HS-5 (cell line): ENCODE measurements at regions not wholly inside any gene's neighbourhood (a gene's known extent, or its start where the extent isn't known, plus 50 kb on each side); places are given as distances from the start of the nearest gene placed in this dataset.
"Not testable (repeated sequence)": the region's sequence is repeated elsewhere in the genome, so short reads cannot be mapped to it uniquely, and the experiment has no call there.

ENCODE experiments used
- DNase-seq: peaks from one replicate; pipeline ENCODE4 v3.0.0-alpha.2; 2012; ENCODE audit warnings: low read depth

DNA sequence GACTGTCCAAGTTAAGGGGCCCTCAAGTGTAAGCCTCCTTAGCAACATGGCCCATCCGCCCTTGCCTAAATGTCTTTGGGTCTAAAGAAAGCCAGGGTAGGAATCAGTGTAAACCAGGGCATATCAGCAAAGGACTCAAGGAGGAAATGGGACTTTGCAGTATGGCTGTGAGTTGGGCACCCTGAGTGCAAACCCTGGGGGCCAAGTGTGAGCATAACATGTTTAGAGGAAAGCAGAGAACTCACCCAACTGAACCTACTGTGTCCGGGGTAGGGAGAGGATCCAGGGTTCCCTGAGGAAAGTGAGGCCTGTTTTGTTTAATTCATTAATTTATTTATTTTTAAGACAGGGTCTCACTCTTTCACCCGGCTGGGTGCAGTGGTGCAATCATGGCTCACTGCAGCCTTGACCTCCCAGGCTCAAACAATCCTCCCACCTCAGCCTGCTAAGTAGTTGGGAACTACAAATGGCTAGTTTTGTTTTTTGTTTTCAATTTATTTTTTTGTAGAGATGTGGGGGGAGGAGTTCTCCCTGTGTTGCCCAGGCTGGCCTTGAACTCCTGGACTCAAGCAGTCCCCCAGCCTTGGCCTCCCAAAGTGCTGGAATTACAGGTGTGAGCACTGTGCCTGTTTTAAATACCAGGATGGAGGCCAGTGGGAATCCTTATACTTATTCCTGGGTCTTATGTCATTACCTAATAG, 51.0 kb upstream of the ACTR3 start:
- DNase-seq, result no peak

DNA sequence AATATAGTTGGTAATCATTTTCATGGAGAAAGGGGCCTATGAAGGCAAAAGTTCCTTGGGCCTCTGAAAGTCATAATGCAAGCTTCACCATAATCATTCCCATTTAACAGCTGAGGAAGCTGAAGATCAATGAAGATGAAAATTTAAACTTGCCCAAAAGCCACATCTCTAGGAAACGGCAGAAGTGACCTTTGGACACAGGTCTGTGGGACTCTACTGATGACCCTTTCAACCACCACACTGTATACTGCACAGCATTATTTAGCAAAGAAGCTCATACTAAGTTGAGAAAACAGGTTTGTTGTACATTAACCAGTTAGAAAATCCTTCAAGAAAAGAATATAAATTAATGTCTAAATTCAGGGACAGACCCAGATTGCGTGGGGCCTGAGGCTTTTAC, 51.6 kb upstream of the ACTR3 start:
- DNase-seq, result no peak

DNA sequence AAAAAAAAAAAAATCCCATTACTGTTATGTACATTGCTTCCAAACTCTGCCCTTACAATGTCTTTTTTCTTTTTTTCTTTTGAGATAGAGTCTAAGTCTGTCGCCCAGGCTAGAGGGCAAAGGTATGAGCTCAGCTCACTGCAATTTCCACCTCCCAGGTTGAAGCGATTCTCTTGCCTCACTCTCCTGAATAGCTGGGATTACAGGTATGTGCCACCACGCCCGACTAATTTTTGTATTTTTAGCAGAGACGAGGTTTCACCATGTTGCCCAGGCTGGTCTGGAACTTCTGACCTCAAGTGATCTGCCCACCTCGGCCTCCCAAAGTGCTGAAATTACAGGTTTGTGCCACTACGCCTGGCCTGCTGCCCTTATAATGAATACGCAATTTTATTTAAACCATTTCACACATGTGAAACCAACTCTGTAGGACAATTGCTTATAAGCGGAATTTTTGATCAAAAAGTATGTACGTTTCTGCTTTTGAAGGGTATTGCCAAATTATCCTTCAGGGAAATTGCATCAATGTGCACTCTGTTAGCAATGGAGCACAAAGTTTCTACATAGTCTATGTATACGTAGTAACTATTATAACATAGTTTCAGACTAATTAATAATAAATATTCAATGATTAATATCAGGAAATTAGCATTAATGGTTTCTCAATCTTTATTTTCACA, 55.7 kb upstream of the ACTR3 start:
- no peak for DNase-seq

DNA sequence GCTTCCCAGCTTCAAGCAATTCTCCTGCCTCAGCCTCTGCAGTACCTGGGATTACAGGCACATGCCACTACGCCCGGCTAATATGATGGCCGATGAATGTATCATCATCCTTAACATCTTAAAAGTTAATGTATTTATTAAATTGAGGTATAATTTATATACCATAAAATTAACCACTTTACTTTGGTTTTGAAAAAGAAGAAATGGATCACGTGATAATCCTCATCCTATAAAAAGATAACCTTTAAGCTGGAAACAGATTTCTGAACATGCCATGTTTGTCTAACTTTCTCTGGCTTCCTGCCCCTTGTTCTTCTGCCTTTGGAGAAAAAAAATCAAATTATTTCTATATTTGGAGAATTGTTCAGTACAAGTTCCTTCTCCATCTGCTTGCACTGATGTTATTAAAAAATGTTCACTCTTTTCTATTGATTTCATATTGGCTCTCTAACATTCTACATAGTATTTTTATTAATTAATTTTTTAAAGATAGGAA, 57.0 kb upstream of the ACTR3 start:
- DNase-seq, result no peak

DNA sequence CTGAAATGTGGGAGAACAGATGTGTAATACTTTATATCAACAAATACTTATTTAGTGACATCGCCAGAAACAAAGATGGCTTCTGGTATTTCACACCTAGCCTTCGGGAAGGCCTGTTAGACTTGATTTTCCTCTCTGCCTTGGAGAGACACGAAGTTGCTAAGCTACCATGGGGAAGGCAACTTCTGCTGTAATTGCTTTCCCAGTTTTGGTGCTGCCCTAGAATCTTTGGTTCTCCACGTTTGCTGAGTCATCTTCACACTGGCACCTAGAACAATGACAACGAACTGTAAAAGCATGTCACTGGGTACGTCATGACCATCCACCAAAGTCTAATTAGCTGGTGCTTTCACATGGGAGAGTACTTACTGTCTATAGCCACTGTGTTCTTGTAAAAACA, 58.7 kb upstream of the ACTR3 start:
- no peak for DNase-seq

DNA sequence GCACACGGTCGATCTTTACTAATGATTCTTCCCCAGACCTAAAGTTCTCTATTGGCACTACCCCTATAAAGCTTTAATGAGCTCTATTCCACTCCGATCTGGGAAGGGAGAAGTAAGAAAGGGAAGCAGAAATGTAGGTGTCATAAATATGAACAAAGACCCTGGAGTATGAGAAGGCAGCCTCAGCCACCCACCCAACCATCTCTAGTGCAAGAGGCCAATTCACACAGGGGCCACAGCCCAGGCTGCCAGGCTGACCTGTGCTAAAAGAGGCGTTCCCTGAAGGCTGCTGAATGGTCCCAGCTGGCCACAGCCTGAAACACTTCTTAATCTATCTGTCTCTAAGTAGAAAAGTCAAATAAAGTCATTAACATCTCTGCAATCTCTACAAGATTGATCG, 60.1 kb upstream of the ACTR3 start:
- DNase-seq, result no peak

DNA sequence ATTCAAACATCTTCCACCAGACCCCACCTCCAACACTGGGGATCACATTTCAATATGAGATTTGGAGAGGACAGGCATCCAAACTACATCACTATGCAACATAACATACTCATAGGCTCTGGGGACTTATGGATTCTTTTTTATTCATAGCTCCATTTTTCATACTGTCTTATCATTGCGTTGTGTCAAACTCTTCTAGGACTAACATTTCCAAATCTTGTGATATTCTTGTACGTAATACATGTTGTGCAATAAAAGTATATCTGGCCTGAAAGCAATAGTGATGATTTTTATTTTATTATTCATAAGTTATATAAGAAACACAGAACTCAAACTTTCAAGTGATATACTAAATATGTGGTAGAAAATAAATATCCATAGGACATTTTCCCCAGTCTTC, 60.6 kb upstream of the ACTR3 start:
- DNase-seq, result no peak

DNA sequence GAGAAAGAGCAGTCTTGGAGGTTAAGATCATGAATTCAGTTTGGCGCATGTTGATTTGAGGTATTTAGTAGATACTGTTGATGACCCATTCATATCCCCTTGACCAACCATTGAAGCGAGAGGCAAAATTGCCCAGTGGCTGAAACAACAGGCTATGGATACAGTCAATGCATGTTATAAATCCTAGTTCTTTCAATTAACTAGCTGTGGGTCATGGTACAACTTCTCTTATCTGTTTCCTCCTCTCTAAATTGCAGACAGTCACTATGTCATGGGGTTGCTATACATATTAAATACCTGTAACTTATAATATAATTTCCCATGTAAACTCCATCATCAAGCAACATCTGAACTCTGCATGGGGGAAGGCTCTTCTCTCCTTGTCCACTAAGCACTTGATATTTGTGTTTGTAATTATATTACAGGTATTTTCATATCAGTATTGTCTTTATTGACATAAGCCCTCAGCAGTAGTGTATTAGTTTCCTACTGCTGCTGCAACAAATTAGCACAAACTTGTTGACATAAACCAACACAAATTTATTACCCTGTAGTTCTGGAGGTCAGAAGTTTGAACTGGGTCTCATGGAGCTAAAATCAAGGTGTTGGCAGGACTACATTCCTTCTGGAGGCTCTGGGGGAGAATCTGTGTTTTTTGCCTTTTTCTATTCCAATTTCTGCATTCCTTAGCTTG, 61.7 kb upstream of the ACTR3 start:
- no peak for DNase-seq

DNA sequence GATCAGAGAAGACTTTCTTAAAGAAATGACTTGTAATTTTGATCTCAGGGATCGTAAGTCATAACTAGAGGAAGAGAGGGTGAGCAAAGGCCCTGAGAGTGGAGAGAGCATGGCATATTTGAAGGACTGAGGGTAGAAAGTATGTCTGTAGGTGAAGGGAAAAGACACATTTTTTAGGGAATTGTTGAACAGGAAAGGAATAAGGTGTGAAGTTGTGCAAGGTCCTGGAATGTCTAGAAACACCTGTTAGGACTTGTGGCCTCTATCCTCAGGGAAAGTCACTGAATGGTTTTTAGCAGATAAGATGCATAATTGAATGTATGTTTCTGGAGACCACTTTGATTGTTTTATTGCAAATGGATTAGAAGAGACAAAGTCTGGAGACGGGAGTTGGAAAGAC, 62.5 kb upstream of the ACTR3 start:
- no peak for DNase-seq

DNA sequence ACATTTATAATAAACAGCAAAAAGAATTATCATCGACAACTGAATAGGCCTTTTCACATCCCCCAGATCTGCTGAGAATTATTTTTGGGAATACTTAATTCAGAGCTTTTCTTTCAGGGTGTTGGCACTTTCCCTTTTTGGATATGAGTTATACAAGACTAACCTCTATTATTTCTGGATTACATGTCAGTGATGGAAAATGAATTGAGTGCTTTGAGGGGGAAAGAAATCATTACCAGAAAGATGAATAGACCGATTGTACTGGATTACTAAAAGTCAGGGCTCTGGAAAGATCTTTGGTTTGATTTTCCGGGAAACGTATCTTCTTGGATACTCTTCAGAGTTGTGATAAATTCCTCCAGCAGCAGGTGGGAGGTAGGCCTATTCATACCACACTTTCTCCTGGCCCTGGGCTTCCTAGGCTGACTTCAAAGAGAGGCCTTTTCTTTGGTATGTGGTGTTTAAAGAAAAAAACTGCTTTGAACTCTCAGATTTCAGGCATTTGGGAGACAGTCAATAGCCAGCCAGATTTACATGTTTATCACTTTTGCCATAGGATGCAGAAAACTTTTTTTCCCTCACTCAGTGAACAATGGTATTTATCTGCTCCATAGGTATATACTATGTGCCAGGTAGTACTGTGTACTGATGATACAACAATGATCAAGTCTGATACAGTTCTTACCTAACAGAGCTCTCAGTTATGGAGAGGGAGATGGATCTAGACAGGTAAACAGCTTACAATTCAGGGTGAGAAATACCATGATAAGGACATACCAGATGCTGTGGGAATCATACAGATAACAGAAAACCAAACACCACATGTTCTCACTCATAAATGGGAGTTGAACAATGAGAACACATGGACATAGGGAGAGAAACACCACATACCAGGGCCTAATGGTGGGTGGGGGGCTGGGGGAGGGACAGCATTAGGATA, 63.3 kb upstream of the ACTR3 start:
- DNase-seq, result no peak

DNA sequence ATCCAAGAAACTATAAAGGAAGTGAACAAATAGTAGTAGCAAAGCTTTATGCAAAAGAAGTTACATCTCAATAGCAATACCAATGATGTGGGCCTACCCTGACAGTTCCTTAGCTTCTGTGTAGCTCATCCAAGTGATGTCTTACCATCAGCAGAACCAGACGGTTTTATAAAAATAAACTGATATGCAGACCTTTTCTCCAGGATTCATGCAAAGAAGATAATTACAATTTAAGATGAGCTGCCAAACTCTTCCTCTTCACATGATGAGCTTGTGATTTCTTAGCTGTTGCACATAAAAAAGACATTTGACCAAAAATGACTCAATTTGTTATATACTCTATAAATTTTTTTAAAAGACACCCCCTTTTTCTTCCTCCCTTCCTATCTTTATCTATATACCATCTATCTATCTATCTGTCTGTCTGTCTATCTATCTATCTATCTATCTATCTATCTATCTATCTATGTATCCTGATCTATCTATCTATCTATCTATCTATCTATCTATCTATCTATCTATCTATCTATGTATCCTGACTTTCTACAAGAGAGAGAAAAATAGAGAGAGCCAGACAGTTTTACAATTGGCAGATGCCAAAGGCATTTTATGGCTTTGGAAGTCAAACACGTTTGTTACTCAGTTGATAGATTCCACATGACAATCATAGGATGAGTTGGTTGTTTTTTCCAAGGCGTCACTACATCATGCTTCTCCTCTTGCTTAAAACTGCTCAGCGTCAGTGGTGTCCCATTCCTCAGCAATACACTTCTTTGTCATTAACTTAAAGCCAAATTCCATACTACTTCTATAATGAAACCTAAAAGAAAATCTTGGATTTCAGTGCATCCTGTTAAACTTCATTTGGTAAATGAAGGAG, 65.9 kb upstream of the ACTR3 start:
- no peak for DNase-seq

DNA sequence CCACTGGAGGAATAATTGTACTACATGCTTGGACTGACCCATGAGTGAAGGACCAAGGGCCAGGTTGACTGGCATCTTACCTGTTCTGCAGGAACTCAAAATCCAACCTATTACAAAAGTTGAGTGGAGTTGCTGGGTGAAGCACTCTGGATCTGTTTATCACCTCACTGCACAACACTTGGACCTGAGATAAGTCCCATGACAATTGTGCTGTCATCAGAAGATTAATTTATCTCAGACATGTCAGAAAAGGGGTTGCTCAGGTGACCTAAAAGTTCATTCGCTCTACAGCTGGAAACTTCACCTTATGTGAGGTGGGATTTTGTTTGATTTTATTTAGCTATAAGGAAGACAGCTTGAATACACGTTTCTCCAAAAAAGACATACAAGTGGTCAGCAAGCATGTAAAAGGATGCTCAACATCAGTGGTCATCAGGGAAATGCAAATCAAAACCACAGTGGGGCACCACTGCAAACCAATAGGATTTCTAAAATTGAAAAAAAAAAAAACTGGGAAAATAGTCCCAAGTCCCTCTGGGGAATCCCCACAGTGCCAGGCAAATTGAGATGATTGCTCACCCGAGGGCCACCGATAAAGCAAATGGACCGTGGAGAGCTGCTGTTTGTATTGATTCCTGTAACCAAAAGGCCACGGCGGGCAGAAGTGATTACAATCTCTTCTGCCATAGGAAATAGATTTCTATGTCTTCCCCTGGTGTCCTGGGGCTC, 65.8 kb upstream of the SLC35F5 start:
- no peak for DNase-seq

DNA sequence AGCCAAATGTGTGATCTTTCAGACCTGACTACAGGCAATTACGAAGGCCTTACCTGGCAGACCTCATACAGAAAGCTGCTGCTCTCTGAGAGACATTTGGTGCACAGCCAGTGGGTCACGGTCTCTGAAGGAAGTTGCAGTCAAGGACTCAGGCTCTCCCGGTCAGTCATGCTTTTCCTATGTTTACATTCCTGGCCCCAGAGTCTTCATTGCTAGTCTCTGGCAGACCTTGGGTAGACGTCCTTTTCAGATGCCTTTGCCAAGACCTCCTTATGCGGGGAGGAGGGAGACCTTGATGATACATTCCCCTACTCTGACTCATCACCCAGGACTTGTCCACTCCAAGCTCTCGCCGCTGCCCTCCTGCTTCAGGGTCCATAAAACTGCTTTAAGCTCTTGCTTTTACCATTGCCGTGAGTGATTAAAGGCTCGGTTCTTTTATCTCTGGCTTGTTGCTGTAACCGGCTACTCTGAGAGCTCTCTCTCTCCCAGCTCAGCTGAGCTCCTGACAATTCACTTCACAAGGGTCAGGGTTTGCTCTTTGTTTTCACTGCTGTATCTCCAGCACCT, 62.0 kb upstream of the SLC35F5 start:
- peak; percentile 97 for DNase-seq

DNA sequence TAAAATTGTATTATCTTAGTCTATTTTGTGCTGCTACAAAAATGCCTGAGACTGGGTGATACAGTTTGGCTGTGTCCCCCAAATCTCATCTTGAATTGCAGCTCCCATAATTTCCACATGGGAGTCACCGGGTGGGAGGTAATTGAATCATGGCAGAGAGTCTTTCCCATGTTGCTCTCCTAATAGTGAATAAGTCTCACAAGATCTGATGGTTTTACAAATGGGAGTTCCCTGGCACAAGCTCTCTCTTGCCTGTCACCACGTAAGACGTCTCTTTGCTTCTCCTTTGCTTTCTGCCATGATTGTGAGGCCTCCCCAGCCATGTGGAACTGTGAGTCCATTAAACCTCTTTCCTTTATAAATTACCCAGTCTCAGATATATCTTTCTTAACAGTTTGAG, 57.0 kb upstream of the SLC35F5 start:
- not testable (repeated sequence) for DNase-seq

DNA sequence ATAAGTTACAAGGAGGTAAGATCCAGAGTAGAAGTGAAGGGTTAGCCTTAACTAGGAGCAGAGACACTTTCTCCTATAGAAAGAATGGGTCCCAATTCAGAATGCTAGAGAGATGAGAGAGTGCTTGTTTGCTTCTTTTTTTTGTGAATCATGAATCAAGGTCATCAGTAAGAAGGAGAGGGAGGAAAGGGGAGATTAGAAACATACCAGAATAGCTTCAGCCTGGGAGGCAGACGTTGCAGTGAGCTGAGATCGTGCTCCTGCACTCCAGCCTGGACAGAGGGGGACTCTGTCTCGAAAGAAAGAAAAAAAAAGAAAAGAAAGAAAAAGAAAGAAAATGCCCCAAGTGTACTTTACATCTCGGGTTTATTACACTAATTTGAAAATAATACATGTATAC, 55.8 kb upstream of the SLC35F5 start:
- DNase-seq, result no peak

DNA sequence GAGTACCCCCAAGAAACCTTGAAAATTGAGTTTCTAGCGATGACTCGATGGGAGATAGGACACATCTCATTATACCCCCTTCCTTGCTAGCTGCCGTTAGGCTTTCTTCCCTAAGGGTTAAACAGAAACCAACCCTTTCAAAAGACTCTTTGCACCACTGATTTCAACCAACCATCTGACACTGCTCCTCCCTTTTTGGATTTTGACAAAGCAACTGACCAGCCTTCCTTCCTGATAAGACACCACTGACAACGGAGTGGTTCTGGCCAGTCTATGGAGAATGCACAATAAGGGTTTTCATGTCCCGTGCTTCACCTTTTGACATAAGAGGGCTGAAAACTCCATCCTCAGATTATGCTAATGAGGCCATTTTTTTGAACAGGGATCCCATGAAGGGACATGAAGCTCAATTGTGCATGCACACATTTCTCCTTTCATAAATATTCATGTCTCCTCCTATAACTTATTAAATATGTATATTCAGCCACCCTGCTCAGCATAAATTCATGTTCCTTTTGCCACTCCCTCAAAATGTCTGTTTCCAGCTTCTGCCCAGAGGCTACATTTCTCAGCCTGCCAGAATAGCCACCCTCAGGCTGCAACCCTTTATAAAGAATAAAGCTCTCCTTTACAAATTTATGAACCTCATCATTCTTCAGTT, 52.8 kb upstream of the SLC35F5 start:
- no peak for DNase-seq

DNA sequence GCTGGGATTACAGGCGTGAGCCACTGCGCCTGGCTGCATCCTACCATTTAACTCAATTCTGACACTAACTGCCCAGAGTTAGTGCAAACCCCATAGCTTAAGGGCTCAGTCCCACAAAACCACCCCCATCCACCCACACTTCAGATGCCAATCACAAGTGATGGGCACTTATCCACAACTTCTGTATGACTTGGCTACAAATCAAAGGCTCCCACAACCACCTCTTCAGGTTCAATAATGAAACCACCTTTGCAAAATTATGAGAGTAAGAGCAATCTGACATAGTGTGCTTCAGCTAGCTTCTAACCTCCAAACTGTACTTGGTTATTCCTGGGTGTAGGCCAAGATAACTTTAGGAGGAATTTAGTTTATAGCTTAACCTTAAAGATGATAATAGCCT, 51.3 kb upstream of the SLC35F5 start:
- no peak for DNase-seq

DNA sequence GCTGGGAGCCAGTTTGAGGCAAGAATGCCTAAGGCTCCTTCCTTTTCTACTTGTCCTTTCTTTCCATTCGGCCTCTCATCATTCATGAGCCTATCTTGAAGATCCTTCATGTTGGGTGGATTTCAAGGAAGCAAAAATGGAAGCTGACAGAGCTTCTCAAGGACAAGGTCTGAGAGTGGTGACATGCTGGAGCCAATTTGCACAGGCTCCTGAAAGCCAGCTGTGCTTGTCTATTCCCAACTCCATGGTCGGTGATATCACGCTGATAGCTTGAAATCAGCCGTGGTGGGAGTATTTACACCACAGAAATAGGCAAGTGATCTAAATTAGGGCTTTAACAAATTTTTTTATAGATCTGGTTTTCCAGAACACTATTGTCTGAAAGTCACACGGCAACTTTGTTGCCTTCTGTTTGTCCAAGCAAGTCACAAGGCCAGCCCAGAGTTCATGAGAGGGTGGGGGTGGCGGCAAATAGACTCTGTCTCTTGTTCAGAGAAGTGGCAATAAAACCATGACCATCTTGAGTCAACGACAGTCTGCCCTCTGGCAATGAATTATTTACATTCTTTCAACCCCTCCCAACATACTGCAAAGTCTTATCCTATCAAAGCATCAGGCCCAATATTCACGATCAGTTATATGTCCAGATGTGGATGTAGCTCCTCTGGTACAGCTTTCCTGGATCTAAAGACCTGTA, 49.9 kb upstream of the SLC35F5 start:
- DNase-seq, result no peak
